Stimulated activated CD8-positive, alpha-beta memory T cell treated with anti-CD3 and anti-CD28 coated beads, Interleukin-15, amount 100 ng/mL, for 48 hours (primary cell): ENCODE measurements at regions not wholly inside any gene's neighbourhood (a gene's known extent, or its start where the extent isn't known, plus 50 kb on each side); places are given as distances from the start of the nearest gene placed in this dataset.
A peak's percentile ranks its signal among the peaks of the same experiment; 100 is the strongest.
"Not testable (repeated sequence)": the region's sequence is repeated elsewhere in the genome, so short reads cannot be mapped to it uniquely, and the experiment has no call there.

ENCODE experiments used
- DNase-seq, 2 donors: peaks; one replicate each; pipeline ENCODE4 v3.0.0-alpha.2; 2020; ENCODE audit warnings: low read depth in 2 of 2

DNA sequence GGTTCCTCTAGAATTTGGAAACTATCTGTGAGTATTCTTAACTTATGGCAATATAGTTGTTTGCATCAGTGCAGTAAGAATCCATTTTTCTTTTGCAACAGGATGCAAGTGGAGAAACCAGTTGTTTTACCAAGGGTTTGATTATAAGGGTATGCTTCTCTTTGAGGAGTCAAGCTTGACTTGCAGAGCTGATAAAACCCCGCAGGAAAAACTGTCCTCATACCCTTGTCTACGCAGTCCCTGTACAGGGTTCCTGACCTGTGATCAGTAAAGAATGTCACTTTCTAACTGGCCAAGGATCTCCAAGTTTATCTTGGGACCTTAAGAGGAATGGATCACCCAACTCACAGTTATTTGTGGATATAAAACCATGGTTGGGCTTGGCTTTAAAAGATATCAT, 161.1 kb upstream of the OLIG3 start:
- DNase-seq: no peak

DNA sequence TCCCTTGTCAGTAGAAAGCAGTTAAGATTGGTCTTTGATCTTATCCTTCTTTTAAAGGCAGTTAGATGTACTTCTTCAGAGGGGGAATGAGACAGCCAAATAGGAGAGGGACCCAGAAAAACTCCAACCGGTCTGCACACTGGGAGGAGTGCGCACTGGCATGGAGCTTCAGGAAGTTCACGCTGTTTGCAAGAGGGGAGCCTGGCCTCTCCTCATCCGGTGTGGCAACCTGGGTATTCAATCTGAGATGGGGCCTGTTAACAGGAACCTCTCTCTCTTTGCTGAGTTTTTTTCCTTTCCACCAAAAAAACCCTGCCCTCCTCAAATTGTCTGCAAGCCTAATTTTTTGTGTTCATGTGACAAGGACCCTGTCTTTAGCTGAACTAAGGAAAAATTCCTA, 162.5 kb upstream of the OLIG3 start:
- no peak for DNase-seq

DNA sequence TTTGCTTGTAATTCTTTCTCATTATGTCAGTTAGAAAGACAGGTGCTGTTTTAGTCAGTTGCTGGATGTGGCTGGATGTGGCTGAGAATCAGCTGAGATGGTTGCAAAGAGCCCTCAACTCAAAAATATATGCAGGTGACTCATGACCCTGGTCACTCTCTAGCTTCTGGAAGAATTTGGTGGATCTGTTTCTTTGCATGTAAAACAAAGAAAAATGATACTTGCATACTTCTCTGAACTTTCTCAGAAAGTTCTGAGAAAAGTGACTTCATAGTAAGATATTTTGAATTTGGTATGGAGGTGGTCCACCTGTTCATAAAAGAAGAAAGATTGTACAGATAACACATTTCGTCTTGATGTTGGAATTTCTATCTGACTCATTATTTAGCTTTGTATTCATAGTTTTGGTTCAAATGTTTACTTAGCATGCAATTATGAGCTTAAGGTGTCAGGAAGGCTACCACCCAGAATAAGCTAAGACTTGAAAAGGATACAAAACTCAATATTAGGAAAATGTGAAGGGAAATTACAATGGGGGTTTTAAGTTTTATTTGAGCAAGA, 163.2 kb upstream of the OLIG3 start:
- peak; percentile 19 to 34 for DNase-seq

DNA sequence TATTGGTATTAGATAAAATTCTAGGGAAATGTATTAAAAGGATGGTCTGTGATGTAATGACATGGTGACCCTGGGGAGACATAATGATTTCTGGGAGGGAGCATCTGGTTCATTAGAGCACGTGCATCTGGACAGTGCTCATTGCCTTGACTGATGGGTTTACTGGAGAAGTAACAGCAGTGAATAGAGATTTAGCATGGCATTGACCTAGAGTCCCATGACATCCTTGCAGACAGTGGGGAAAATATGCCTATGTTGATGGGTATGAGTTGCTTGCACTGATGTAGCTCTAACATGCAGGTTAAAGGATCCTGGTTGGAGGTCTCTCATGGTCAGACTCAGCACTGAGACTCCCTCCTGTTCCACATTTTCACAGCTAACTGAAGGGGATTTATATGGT, 164.1 kb upstream of the OLIG3 start:
- no peak for DNase-seq

DNA sequence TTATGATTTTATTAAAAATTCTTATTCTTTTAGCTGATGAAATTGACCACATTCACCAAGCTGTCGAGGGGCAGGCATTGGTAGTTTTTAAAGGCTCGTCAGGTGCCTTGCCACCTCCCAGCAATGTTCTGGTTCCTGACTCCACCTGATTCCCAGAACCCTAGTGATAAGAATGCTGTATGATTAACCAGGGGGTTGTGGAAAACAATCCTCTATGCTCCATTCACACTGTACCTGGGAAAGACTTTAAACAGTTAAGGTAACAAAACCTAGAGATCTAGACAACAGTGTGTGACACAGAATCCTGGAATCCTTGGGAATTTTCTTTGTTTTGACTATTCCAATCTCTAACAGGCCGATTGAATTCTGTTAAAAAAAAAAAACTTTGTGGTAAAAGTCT, 165.7 kb upstream of the OLIG3 start:
- DNase-seq: no peak

DNA sequence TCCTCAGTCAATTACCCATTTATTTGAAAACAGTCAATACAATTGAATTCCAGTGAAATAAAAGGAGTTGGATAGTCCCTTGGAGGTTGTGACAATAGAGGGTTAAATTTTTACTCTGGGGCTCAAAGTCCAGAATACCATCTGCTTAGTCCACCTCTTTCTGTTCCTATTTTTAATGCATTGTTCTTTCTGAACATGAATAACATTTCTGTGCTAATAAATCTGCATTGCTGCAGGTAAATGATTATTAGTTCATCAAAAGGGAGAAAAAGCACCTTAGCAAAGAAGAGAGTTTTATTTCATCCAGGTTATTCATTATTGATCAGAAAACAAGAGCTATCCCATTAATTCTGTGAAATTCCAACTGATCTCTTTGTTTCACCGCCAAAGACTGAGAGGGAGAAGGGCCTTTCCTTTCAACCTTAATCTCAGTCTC, 166.1 kb upstream of the OLIG3 start:
- DNase-seq: no peak

DNA sequence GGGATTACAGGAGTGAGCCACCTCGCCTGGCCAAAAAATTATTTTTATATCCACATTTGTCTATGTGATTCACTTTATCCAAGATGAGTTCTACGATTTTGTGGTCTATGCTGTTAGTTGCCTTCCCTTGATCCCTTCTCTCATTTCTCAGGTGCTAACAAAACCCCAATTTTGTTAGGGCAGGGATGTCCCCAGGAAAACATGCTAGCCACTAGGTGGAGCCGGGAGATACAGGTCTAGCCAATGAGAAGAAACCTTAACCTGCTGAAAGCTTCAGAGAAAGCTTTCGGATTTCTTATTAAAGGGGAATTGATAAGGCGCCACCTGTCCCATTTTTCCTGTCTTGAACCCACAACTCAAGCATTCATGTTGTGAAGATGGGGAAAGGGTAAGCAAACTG, 167.4 kb upstream of the OLIG3 start:
- peak in 1 of 2 donors; percentile 41 for DNase-seq

DNA sequence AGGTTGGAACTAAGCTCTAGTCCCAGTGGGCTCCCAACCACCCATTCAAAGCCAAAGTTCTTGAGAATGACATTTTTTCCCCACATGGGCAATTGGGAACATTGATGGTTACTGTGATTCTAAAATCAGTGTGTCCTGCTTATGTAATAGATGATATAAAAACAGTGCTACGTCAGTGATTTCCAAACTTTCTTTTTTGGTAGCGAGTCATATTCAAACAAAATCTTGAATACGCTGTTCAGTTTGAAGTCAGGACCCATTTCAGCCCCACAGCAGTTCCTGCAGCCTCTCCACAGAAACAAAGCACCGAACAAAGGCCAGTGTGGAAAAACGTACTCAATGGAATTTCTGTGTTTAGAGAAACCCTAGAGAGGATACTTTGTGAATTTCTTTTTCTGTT, 170.0 kb upstream of the OLIG3 start:
- DNase-seq: no peak

DNA sequence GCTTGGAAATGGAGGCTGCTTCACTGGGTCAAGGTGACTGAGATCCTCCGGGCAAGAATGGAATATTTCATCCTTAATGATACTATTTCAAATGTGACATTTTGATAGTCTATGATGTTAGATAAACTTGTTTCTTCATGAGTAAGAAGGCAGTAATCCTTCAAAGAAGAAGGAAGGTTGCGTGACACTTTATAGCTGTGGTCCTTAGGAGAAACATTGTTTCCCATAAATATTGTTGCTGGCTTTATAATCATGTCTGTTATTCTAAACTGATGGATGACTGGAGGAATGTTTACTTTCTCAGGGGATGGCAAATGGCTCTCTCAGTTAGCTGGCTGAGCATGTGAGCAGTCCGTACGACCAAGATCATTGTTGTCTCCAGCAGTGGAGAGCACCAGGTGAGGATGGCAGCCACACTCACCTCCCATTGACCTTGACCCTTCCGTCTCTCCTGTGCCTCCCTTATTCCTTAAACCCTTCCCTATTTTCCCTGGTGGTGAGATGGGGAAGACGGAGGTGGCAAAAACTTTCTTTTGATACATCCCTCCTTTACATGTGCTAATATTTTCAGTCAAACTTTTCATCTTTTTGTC, 171.2 kb upstream of the OLIG3 start:
- DNase-seq: no peak

DNA sequence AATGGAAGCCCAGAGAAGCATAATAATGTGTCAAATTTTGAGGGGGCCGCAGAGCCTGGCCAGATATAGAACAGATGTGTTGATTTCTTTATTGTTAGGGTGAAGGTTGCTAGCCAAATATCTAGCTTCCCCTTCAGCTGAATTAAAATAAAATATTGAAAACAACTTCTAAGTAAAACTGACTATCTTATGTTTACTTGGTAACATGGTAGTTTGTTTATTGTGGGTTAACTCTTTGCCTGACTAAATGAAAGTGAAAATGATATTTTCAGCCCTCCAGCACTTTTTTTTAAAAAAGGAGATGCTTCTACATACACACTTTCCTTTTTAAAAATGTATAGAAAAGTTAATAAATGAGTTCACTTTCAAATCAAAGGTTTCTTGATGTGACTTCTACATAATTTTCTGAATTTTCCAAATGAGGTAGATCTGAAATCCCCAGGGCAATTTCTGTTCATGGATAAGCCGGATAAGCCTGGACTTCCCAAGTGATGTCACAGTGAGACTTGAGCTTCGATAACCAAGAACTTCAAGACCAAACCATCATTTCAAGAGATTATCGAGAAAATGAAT, 172.1 kb upstream of the OLIG3 start:
- DNase-seq: no peak

DNA sequence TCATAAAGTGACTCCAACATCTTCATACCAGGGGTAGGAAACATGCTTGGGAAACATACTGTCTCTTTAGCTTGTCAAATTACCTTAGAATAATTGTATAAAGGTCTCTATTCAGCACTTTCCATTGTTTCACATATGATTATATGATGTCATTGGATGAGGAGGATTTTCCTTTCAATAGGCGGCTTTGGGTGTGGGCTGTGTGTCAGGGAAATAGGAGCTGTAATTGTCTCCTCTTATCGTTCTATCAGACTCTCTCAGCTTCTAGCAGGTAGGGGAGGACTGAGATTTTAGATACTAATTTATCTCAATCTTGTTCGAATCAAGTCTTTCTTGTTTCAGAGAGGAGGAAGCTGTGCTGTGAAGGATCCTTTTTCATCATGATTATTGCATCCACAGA, 179.4 kb upstream of the OLIG3 start:
- DNase-seq: no peak

DNA sequence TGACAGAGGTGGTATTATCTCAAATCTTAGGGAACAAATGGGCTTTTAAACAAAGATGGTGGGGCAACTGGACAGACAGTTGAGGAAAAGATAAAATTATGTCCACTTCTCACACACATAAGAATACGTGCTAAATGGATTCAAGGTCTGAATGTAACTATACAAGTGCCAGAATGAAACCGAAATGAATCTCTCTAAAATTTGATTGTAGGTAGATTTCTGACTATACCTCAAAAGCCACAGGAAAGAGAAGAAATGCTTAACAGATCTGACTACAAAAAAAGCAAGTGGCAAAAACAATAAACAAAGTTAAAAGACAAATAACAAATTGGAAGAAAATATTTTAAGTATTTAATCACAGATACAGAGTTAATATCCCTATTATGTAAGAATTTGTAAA, 182.7 kb upstream of the OLIG3 start:
- no peak for DNase-seq

DNA sequence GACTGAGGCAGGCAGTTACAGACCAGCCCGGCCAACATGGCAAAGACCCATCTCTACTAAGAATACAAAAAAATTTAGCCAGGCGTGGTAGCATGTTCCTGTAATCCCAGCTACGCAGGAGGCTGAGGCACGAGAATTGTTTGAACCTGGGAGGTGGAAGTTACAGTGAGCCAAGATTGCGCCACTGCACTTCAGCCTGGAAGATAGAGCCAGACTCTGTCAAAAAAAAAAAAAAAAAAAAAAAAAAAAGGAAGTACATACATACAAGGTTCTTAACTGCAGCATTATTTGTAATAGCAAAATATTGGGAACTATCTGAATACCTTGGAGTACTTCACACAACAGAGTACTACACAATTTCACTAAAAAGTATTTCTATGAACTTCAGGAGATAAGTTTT, 183.5 kb upstream of the OLIG3 start:
- DNase-seq: no peak

DNA sequence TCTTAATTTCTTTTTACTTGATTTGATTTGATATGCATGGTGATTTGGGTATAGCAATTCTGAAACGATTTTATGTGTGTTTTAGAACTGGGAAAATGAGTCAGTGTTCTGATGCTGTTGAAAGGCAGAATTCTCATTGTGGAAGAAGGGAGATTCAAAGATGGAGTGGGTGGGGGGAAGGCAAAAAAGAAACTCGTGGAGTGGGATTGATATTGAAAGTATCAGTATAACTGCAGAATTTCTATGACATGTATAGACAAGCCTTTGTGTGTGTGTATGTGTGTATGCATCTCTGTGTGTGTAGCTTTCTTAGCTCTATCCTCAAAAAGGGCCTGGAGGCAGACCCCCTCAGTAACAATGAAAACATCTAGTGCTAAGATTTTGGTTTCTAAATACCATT, 184.3 kb upstream of the OLIG3 start:
- DNase-seq: no peak

DNA sequence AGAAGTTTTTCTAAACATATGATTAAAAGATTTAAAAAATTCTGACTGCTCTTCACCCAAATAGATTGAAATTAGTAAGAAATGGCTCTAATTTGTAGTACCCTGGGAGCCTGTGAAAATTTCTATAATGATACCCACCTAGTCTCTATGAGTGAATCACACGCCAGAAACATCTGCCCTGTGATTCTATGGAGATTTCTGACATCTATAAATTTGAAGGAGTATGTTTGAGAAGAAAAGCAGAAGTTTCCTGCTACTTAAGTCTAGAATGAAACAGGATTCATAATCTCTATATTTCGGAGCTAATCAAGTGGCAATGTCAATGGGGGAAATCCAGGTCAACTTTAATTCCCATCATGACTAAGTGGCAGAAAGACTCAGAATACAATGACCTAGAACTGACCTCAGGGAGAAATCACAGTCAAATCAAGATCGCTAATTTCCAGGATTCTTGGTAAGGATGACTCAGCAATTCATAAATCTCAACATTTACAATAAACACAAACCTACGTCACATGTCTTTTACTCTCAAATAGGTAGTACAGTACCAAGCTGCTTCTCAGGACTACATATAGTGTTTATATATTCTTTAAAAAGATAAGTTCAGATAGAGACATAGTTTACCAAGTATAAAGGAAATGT, 186.2 kb upstream of the TNFAIP3 start:
- no peak for DNase-seq

DNA sequence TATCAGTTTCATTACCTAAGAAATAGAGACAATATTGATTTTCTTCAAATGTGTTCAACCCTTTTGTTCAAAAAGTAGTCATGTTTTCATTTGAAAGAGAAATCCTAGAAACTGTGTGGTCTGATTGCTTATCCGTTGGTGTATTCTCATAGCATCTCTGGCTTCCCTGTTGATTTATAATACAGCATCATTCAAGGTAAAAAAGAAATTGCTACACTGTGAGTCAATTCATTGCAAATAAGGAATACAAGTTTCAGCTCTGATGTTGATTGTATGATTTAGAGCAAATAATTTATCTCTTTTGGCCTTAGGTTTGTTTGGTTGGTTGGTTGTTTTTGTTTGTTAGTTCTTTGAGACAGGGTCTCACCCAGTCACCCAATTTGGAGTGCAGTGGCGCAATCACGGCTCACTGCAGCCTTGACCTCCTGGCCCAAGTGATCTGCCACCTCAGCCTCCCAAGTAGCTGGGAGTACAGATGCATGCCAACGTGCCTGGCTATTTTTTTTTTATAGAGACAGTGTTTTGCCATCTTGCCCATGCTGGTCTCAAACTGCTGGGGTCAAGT, 185.5 kb upstream of the TNFAIP3 start:
- no peak for DNase-seq

DNA sequence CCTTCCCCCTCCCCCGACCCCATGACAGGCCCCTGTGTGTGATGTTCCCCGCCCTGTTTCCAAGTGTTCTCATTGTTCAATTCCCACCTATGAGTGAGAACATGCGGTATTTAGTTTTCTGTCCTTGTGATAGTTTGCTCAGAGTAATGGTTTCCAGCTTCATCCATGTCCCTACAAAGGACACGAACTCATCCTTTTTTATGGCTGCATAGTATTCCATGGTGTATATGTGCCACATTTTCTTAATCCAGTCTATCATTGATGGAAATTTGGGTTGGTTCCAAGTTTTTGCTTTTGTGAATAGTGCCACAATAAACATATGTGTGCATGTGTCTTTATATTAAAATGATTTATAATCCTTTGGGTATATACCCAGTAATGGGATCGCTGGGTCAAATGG, 184.4 kb upstream of the TNFAIP3 start:
- not testable (repeated sequence) for DNase-seq

DNA sequence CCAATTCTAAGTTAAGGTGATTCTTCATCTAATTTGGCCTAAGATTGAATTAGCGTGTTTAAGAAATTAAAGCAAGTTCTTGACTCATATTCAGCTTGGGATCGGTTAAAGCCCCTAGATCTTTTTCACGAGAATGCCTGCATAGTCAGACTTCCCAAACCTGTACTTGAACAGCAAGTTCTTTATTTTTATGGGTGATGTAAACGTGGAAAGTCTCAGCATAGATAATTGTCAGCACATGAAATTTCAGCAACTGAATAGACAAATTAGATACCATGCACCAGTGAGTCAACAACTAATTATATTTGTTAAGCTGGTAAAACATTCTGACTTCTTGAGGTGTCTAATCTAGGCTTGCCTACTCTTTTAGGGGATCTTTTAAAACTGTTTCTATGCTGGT, 183.1 kb upstream of the TNFAIP3 start:
- no peak for DNase-seq

DNA sequence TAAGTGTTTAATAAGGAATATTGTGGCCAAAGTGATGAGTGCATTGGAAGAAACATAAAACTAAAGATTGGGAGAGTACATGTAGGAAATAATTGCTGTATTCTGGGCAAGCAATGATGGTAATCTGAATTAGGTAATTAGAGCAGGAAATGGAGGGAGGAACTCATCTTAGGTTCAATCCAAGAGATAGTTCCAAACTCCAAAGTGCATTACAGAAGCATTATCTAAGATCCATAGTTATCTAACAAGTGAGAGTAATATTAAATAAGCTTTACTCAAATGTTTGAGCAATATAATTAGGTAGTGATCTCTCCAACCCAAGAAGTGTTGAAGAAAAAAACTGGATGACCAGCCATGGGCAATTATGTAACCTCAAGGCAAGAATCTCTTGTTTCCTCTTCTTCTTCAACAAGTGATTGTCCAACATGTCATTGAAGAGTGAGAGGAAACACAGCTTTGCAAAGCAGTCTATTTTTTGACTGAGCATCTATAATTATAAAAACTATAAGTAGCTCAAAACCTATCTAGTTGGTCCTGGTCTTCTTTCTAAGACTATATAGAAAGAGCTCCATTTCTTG, 181.2 kb upstream of the TNFAIP3 start:
- no peak for DNase-seq

DNA sequence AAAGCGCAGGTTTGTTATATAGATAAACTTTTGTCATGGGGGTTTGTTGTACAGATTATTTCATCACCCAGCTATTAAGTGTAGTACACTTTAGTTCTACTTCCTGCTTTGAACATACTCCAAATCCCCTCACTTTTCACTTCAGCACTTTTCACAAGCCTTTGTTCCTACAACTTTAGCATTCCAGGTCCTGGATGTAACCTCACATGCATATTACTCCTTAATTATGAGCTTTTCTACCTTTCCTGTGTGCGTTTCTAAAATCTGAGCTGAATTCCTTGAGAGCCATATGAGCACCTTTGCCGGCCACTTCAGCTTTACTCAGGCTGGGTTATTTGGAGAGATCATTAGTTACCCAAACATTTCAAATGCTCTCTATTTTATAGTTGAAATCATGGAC, 179.2 kb upstream of the TNFAIP3 start:
- DNase-seq: no peak

DNA sequence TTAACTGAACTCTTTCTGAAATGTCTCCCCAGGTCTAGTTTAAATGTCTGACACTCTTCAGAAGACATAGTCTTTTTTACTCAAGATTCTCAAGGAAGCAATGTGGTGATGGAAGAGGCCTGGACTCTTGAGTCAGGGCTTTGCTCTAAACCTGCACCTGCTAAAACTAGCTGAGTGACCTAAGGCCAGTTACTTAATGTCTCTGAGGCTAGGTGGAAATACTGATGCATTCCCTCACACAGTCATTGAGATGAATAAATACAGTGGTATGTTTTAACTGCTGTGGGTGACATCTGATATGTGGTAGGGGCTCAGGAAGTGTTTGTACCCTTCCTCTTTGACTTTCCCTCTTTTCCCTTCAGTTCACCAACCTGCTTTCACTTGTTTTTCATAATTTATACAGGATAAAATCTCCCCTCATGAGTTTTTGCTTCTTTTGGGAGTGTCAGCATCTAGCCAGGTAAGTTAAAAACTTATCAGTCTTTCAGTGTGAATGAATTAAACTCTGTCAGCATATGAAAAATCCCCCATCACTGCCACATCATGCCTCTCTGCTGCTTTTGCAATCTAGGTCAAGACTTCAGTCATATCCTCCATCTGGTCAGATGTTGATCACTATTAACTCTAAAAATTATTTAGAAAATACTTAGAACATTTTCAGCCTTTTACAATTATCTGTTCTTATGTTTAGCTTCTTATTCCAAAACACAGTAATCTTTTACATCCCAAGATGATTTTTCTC, 178.7 kb upstream of the TNFAIP3 start:
- no peak for DNase-seq

DNA sequence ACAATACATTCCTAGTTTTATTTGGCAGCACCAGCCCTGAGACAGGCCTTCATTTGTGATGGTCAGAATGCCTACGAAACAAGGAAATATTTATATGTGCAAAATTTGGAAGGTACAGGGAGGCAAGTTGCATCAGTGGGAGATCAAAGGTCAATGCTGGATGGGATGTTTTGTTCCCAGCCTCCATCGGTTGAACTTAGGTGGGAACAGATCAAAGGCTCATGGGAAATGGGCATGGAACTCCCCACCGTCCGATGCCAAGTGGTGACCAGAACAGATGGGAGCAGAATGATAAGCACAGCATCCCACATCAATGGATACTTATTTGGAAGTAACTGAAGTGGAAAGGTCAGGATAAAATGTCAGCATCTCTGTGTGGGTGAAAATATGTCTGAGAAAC, 177.7 kb upstream of the TNFAIP3 start:
- no peak for DNase-seq
